ENCODE measurements at regions not wholly inside any gene's neighbourhood (a gene's known extent, or its start where the extent isn't known, plus 50 kb on each side); places are given as distances from the start of the nearest gene placed in this dataset.

GRCh38 chr4:187020676-187021075, 297.0 kb upstream of the FAT1 start:
- TF ChIP-seq POLR2A (IDR thresholded peaks at IDR 0.05) = no peak
- TF ChIP-seq, protein P1, sequence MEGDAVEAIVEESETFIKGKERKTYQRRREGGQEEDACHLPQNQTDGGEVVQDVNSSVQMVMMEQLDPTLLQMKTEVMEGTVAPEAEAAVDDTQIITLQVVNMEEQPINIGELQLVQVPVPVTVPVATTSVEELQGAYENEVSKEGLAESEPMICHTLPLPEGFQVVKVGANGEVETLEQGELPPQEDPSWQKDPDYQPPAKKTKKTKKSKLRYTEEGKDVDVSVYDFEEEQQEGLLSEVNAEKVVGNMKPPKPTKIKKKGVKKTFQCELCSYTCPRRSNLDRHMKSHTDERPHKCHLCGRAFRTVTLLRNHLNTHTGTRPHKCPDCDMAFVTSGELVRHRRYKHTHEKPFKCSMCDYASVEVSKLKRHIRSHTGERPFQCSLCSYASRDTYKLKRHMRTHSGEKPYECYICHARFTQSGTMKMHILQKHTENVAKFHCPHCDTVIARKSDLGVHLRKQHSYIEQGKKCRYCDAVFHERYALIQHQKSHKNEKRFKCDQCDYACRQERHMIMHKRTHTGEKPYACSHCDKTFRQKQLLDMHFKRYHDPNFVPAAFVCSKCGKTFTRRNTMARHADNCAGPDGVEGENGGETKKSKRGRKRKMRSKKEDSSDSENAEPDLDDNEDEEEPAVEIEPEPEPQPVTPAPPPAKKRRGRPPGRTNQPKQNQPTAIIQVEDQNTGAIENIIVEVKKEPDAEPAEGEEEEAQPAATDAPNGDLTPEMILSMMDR (IDR thresholded peaks at IDR 0.05) = no peak
